ENCODE measurements at regions not wholly inside any gene's neighbourhood (a gene's known extent, or its start where the extent isn't known, plus 50 kb on each side); places are given as distances from the start of the nearest gene placed in this dataset.

GRCh38 chr2:8553643-8554042, 128.2 kb upstream of the ID2 start:
- no TSS peak for BruUV-seq (replicated peaks)
- Histone ChIP-seq H3K27ac (ENCODE audit: low read depth, low read length, poor library complexity, severe bottlenecking) (no peak overlapping the region), H3K9me3 (ENCODE audit: low read depth, low read length, poor library complexity, severe bottlenecking) (no peaks in the 10 kb centered on the region), H3K4me3 (ENCODE audit: low read depth, low read length, poor library complexity, severe bottlenecking) (no peak overlapping the region), H3K27me3 (replicated peaks; ENCODE audit: insufficient read depth, low read depth, low read length, poor library complexity) (no peaks in the 10 kb centered on the region), H3K4me1 (ENCODE audit: insufficient read depth, low read length, poor library complexity, severe bottlenecking) (peaks cover 5% of the 10 kb centered on the region), H3K36me3 (ENCODE audit: insufficient read depth, low read length, poor library complexity, severe bottlenecking) (no peaks in the 10 kb centered on the region)
- TF ChIP-seq, protein P1, sequence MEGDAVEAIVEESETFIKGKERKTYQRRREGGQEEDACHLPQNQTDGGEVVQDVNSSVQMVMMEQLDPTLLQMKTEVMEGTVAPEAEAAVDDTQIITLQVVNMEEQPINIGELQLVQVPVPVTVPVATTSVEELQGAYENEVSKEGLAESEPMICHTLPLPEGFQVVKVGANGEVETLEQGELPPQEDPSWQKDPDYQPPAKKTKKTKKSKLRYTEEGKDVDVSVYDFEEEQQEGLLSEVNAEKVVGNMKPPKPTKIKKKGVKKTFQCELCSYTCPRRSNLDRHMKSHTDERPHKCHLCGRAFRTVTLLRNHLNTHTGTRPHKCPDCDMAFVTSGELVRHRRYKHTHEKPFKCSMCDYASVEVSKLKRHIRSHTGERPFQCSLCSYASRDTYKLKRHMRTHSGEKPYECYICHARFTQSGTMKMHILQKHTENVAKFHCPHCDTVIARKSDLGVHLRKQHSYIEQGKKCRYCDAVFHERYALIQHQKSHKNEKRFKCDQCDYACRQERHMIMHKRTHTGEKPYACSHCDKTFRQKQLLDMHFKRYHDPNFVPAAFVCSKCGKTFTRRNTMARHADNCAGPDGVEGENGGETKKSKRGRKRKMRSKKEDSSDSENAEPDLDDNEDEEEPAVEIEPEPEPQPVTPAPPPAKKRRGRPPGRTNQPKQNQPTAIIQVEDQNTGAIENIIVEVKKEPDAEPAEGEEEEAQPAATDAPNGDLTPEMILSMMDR (conservative IDR thresholded peaks at IDR 0.05; ENCODE audit: low read depth, low read length), result no peak
- no peak for TF ChIP-seq EZH2 (IDR thresholded peaks at IDR 0.05; ENCODE audit: borderline replicate concordance, low read depth, low read length, poor library complexity, severe bottlenecking)
- intact Hi-C loops (cut with micrococcal nuclease; ENCODE audit: unreplicated experiment), result no loop called here
- DNase-seq (ENCODE audit: low spot score), result no peak
- ChIA-PET CTCF (no interaction called here), POLR2A (ENCODE audit: low non-redundant PET) (interaction anchor here (0.6 kb wide), 1 partner anchor 125 kb away, joined by 5 read pairs; no protein-coding TSS in a partner anchor)

- H3K4me1 ChIP-seq (ENCODE audit: insufficient read depth, low read length, poor library complexity, severe bottlenecking), result peaks cover 5% of the 10 kb centered on the region
- no peak overlapping the region for H3K4me3 ChIP-seq (ENCODE audit: low read depth, low read length, poor library complexity, severe bottlenecking)
- TF ChIP-seq, protein P1 (conservative IDR thresholded peaks at IDR 0.05; ENCODE audit: low read depth, low read length), result no peak
- no peak for TF ChIP-seq EZH2 (IDR thresholded peaks at IDR 0.05; ENCODE audit: borderline replicate concordance, low read depth, low read length, poor library complexity, severe bottlenecking)
- H3K36me3 ChIP-seq (ENCODE audit: insufficient read depth, low read length, poor library complexity, severe bottlenecking), result no peaks in the 10 kb centered on the region
- ChIA-PET POLR2A (ENCODE audit: low non-redundant PET) (interaction anchor here (0.6 kb wide), 1 partner anchor 124 kb away, joined by 5 read pairs; no protein-coding TSS in a partner anchor), CTCF (no interaction called here)
- no peak overlapping the region for H3K27ac ChIP-seq (ENCODE audit: low read depth, low read length, poor library complexity, severe bottlenecking)
- DNase-seq (ENCODE audit: low spot score), result no peak
- intact Hi-C loops (cut with micrococcal nuclease; ENCODE audit: unreplicated experiment), result no loop called here
- no peaks in the 10 kb centered on the region for H3K9me3 ChIP-seq (ENCODE audit: low read depth, low read length, poor library complexity, severe bottlenecking)
- H3K27me3 ChIP-seq (replicated peaks; ENCODE audit: insufficient read depth, low read depth, low read length, poor library complexity), result no peaks in the 10 kb centered on the region
- no TSS peak for BruUV-seq (replicated peaks)
Measured at GRCh38 chr2:8554296-8554806, 127.5 kb upstream of the ID2 start.

DNA sequence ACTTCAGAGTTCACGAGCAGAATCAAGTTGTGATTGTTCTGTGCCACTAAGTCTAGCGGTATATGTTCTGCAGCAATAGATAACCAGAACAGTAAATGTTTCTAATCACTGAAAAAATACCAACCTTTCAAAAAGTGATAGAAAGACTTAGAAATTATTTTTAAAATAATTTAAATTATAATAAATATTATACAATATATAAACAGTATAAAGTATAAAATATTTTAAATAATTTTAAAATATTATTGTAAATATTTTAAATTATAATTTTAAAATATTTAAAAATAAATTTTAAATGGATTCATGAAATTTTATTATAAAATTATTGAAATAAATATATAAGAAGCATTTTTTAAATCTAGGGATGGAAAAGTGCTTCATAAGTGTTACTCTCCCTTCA, 126.3 kb upstream of the ID2 start:
- intact Hi-C loops (cut with micrococcal nuclease; ENCODE audit: unreplicated experiment), result no loop called here
- CTCF ChIA-PET, result no interaction called here
- no peak for DNase-seq (ENCODE audit: low spot score)
- TF ChIP-seq, protein P1 (conservative IDR thresholded peaks at IDR 0.05; ENCODE audit: low read depth, low read length), result no peak
- TF ChIP-seq EZH2 (IDR thresholded peaks at IDR 0.05; ENCODE audit: borderline replicate concordance, low read depth, low read length, poor library complexity, severe bottlenecking), result no peak
- no peaks in the 10 kb centered on the region for H3K27me3 ChIP-seq (replicated peaks; ENCODE audit: insufficient read depth, low read depth, low read length, poor library complexity)
- no peak overlapping the region for H3K4me3 ChIP-seq (ENCODE audit: low read depth, low read length, poor library complexity, severe bottlenecking)
- no peaks in the 10 kb centered on the region for H3K36me3 ChIP-seq (ENCODE audit: insufficient read depth, low read length, poor library complexity, severe bottlenecking)
- peaks cover 5% of the 10 kb centered on the region for H3K4me1 ChIP-seq (ENCODE audit: insufficient read depth, low read length, poor library complexity, severe bottlenecking)
- H3K9me3 ChIP-seq (ENCODE audit: low read depth, low read length, poor library complexity, severe bottlenecking), result no peaks in the 10 kb centered on the region
- no TSS peak for BruUV-seq (replicated peaks)
- H3K27ac ChIP-seq (ENCODE audit: low read depth, low read length, poor library complexity, severe bottlenecking), result no peak overlapping the region
- POLR2A ChIA-PET (ENCODE audit: low non-redundant PET), result no interaction called here
